ENCODE measurements at regions not wholly inside any gene's neighbourhood (a gene's known extent, or its start where the extent isn't known, plus 50 kb on each side); places are given as distances from the start of the nearest gene placed in this dataset.
"Not testable (repeated sequence)": the region's sequence is repeated elsewhere in the genome, so short reads cannot be mapped to it uniquely, and the experiment has no call there.

- not testable (repeated sequence) for H3K4me1 ChIP-seq (ENCODE audit: control insufficient read depth, insufficient read depth, low read length); H3K9me3 ChIP-seq (ENCODE audit: control insufficient read depth, low read length); H3K9ac ChIP-seq (ENCODE audit: low read length); H3K27me3 ChIP-seq (replicated peaks; ENCODE audit: control insufficient read depth, insufficient read depth, low read length); H3K36me3 ChIP-seq (ENCODE audit: control insufficient read depth, insufficient read depth, low read length, severe bottlenecking); H3K4me3 ChIP-seq (ENCODE audit: low read length); DNase-seq (ENCODE audit: low read depth)
Measured at GRCh38 chr7:57740126-57740525, 290.1 kb downstream of the ZNF716 start.

- no peaks in the 10 kb centered on the region for H3K36me3 ChIP-seq (ENCODE audit: control insufficient read depth, insufficient read depth, low read length, severe bottlenecking)
- no peaks in the 10 kb centered on the region for H3K4me1 ChIP-seq (ENCODE audit: control insufficient read depth, insufficient read depth, low read length)
- no peaks in the 10 kb centered on the region for H3K9me3 ChIP-seq (ENCODE audit: control insufficient read depth, low read length)
- H3K4me3 ChIP-seq (ENCODE audit: low read length): no peak overlapping the region
- H3K9ac ChIP-seq (ENCODE audit: low read length): no peak overlapping the region
- no peak for DNase-seq (ENCODE audit: low read depth)
- H3K27me3 ChIP-seq (replicated peaks; ENCODE audit: control insufficient read depth, insufficient read depth, low read length): no peaks in the 10 kb centered on the region
Measured at GRCh38 chr7:57769131-57769530, 319.2 kb downstream of the ZNF716 start.

DNA sequence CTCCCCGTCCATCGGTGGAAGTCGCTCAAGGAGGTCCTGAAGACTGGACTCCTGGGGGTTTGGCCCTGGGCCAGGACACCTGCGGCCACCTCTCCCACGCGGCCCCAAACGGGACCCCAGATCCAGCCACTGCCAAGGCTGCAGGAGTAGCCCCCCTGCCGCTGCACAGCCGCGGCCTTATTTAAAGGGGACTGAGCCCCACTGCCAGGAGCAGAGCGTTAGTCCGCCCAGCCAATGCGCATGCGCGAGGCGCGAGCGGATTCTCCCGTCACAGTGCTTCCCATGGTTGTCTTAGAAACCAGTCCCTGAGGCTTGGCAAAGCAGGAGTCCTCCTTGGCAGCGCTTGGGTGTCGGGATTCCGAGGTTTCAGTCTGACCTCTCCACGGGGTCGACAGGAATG is 320.0 kb downstream of the ZNF716 start:
- Histone ChIP-seq H3K9ac (ENCODE audit: low read length) (no peak overlapping the region), H3K36me3 (ENCODE audit: control insufficient read depth, insufficient read depth, low read length, severe bottlenecking) (no peaks in the 10 kb centered on the region), H3K9me3 (ENCODE audit: control insufficient read depth, low read length) (no peaks in the 10 kb centered on the region), H3K27me3 (replicated peaks; ENCODE audit: control insufficient read depth, insufficient read depth, low read length) (no peaks in the 10 kb centered on the region), H3K4me3 (ENCODE audit: low read length) (no peak overlapping the region), H3K4me1 (ENCODE audit: control insufficient read depth, insufficient read depth, low read length) (no peaks in the 10 kb centered on the region)
- DNase-seq (ENCODE audit: low read depth): no peak

GRCh38 chr7:57772126-57772924 is 322.3 kb downstream of the ZNF716 start:
- H3K36me3 ChIP-seq (ENCODE audit: control insufficient read depth, insufficient read depth, low read length, severe bottlenecking): no peaks in the 10 kb centered on the region
- no peaks in the 10 kb centered on the region for H3K4me1 ChIP-seq (ENCODE audit: control insufficient read depth, insufficient read depth, low read length)
- DNase-seq (ENCODE audit: low read depth): no peak
- no peak overlapping the region for H3K4me3 ChIP-seq (ENCODE audit: low read length)
- no peak overlapping the region for H3K9ac ChIP-seq (ENCODE audit: low read length)
- no peaks in the 10 kb centered on the region for H3K9me3 ChIP-seq (ENCODE audit: control insufficient read depth, low read length)
- H3K27me3 ChIP-seq (replicated peaks; ENCODE audit: control insufficient read depth, insufficient read depth, low read length): no peaks in the 10 kb centered on the region

DNA sequence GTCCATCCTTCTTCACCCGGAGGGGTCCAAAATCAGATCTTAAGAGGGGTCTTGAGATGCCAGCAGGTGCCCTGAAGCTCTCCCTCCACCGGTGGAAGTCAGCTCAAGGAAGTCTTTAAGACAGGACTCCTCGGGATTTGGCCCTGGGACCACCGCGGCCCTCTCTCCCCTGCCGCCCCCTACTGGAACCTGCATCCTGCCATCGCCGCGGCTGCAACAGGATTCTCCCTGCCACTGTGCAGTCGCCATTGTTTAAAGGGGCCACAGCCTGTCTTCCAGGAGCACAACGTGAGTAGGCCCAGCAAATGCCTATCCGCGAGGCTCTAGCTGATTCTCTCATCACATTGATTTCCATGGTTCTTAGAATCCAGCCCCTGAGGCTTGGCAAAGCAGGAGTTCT is 324.3 kb downstream of the ZNF716 start:
- DNase-seq (ENCODE audit: low read depth): no peak
- Histone ChIP-seq H3K9me3 (ENCODE audit: control insufficient read depth, low read length) (no peaks in the 10 kb centered on the region), H3K4me3 (ENCODE audit: low read length) (no peak overlapping the region), H3K27me3 (replicated peaks; ENCODE audit: control insufficient read depth, insufficient read depth, low read length) (no peaks in the 10 kb centered on the region), H3K9ac (ENCODE audit: low read length) (no peak overlapping the region), H3K36me3 (ENCODE audit: control insufficient read depth, insufficient read depth, low read length, severe bottlenecking) (no peaks in the 10 kb centered on the region), H3K4me1 (ENCODE audit: control insufficient read depth, insufficient read depth, low read length) (no peaks in the 10 kb centered on the region)

DNA sequence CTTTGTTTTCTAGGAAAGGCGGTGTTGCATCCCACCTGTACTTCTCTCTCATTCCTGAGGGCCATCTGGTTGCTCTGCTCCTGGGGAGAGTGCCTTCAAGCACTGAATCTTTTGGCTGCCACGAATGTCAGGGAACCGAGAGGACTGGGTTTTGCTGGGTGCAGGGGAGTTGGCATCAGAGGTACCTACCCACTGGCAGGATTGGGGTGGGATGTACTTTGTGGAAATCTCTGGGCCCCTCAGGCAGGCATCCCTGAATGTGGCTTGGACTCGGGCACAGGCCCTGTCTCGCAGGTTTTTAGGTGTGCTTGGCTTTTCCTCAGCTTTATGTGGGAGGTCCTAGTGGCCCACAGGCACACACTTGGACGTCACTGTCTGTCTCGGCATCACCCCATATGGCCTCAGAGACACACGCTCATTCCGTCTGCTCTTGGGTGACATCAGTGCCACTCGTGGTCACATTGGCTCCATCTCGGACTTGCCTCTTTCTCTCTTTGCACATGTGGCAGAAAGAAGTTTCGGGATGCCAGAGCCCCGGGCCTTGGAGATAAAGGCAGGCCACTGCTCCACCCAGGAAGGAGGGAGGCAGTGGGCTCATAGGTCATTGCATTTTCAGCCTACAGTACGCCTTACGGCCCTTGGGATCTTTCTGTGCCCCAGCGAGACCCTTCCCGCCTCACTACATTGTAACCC is 325.6 kb downstream of the ZNF716 start:
- Histone ChIP-seq H3K27me3 (replicated peaks; ENCODE audit: control insufficient read depth, insufficient read depth, low read length) (no peaks in the 10 kb centered on the region), H3K9me3 (ENCODE audit: control insufficient read depth, low read length) (no peaks in the 10 kb centered on the region), H3K4me1 (ENCODE audit: control insufficient read depth, insufficient read depth, low read length) (no peaks in the 10 kb centered on the region), H3K36me3 (ENCODE audit: control insufficient read depth, insufficient read depth, low read length, severe bottlenecking) (no peaks in the 10 kb centered on the region), H3K4me3 (ENCODE audit: low read length) (no peak overlapping the region), H3K9ac (ENCODE audit: low read length) (no peak overlapping the region)
- no peak for DNase-seq (ENCODE audit: low read depth)

DNA sequence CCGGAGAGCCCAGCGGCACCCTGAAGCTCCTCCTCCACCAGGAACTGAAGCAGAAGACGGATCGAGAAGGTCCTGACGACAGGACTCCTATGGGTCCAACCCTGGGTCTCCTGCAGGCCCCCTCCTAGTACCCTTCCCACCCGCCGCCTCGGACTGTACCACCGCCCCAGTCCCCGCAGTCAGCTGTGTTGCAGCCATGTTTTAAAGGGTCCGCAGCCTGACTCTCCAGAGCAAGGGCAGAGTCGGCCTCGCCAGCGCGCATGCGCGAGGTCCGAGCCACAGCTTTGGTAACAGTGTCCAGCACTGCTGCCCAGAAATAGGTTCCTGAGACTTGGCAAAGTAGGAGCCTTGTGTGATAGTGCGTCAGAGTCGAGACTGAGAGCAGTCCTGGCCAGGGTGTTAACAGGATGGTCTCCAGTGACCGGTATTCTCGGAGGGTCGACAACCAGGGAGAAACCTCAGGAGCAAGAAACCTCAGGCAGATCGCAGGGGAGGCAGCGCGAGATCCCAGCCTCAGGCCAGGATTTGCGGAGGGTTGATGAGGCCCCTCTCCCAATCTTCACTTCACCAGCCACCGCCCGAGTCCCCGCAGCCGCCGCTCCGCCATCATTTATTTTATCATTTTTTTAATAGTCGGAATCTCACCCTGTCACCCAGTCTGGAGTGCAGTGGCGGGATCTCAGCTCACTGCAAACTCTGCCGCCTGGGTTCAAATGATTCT is 326.3 kb downstream of the ZNF716 start:
- H3K4me3 ChIP-seq (ENCODE audit: low read length); H3K27me3 ChIP-seq (replicated peaks; ENCODE audit: control insufficient read depth, insufficient read depth, low read length); H3K36me3 ChIP-seq (ENCODE audit: control insufficient read depth, insufficient read depth, low read length, severe bottlenecking); H3K9ac ChIP-seq (ENCODE audit: low read length); H3K4me1 ChIP-seq (ENCODE audit: control insufficient read depth, insufficient read depth, low read length); H3K9me3 ChIP-seq (ENCODE audit: control insufficient read depth, low read length); DNase-seq (ENCODE audit: low read depth): not testable (repeated sequence)

DNA sequence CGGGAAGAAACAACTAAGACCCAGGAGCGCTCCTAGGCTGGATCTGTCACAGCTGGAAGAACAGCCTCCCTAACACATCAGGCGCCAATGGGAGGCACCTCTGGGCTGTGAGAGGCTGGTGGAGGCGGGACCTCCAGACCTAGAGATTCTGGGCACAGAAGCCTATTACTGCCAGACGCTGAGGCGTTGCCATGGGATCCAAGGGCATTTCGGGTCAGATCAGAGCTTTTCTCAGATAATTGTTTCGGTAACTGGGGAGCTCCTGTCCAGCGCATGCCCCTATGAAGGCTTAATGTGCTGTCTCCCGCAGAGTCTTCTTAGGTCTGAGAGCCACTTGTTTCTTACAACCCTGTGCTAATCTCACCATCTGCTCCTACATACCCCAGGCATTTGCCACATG is 339.2 kb downstream of the ZNF716 start:
- H3K4me1 ChIP-seq (ENCODE audit: control insufficient read depth, insufficient read depth, low read length): no peaks in the 10 kb centered on the region
- no peaks in the 10 kb centered on the region for H3K27me3 ChIP-seq (replicated peaks; ENCODE audit: control insufficient read depth, insufficient read depth, low read length)
- no peak overlapping the region for H3K9ac ChIP-seq (ENCODE audit: low read length)
- H3K9me3 ChIP-seq (ENCODE audit: control insufficient read depth, low read length): no peaks in the 10 kb centered on the region
- no peak for DNase-seq (ENCODE audit: low read depth)
- H3K36me3 ChIP-seq (ENCODE audit: control insufficient read depth, insufficient read depth, low read length, severe bottlenecking): no peaks in the 10 kb centered on the region
- H3K4me3 ChIP-seq (ENCODE audit: low read length): no peak overlapping the region

DNA sequence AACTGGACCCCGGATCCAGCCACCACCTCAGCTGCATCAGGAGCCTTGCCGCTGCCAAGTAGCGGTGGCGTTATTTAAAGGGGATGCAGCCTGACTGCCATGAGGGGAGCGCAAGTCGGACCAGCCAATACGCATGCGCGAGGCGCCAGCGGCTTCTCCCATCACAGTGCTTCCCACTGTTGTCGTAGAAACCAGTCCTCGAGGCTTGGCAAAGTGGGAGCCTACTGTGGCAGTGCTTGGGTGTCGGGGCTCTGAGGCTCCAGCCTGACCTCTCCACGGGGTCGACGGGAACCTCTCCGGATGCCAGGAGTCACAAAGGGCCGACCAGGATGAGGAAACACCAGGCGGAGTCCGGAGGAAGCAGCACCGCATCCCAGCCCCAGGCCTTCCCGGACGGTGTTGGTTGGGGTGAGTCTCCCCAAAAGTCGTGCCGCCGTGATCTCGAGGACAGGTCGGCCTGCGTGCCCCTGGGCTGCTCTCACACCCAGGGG is 369.6 kb downstream of the ZNF716 start:
- no peak for DNase-seq (ENCODE audit: low read depth)
- Histone ChIP-seq H3K9me3 (ENCODE audit: control insufficient read depth, low read length) (peaks cover 3% of the 10 kb centered on the region), H3K4me3 (ENCODE audit: low read length) (no peak overlapping the region), H3K4me1 (ENCODE audit: control insufficient read depth, insufficient read depth, low read length) (no peaks in the 10 kb centered on the region), H3K9ac (ENCODE audit: low read length) (no peak overlapping the region), H3K27me3 (replicated peaks; ENCODE audit: control insufficient read depth, insufficient read depth, low read length) (no peaks in the 10 kb centered on the region), H3K36me3 (ENCODE audit: control insufficient read depth, insufficient read depth, low read length, severe bottlenecking) (no peaks in the 10 kb centered on the region)

DNA sequence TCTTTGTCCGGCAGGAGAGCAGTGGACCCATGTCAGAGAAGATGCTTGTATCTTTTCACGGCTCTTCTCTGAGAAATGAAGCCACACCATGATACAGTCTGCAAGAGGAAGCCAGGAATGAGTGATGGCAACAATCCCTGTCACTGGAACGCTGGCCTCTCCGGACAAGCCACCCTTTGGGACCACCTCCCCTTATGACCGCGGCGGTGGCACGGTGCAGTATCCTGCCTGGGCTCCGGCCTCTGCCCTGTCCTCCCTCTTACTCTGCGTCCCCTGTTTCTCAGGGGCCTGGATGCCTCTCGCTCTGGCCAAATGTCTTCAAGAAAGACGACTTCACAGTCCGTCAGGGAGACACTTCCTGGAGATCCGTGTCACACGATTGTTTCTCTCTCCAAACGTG is 370.5 kb downstream of the ZNF716 start:
- no peaks in the 10 kb centered on the region for H3K36me3 ChIP-seq (ENCODE audit: control insufficient read depth, insufficient read depth, low read length, severe bottlenecking)
- no peak for DNase-seq (ENCODE audit: low read depth)
- no peaks in the 10 kb centered on the region for H3K27me3 ChIP-seq (replicated peaks; ENCODE audit: control insufficient read depth, insufficient read depth, low read length)
- no peak overlapping the region for H3K4me3 ChIP-seq (ENCODE audit: low read length)
- H3K9me3 ChIP-seq (ENCODE audit: control insufficient read depth, low read length): peaks cover 3% of the 10 kb centered on the region
- H3K9ac ChIP-seq (ENCODE audit: low read length): no peak overlapping the region
- no peaks in the 10 kb centered on the region for H3K4me1 ChIP-seq (ENCODE audit: control insufficient read depth, insufficient read depth, low read length)

Data from adipocyte (in vitro differentiated cells).